ENCODE measurements at regions not wholly inside any gene's neighbourhood (a gene's known extent, or its start where the extent isn't known, plus 50 kb on each side); places are given as distances from the start of the nearest gene placed in this dataset.
A peak's percentile ranks its signal among the peaks of the same experiment; 100 is the strongest.

- no peak for TF ChIP-seq BMI1 (IDR thresholded peaks at IDR 0.05; ENCODE audit: borderline replicate concordance)
- no peak for TF ChIP-seq ZSCAN29 (IDR thresholded peaks at IDR 0.05)
- peak; percentile 77; the same call in 1 of the 2 replicates for TF ChIP-seq MXI1 (IDR thresholded peaks at IDR 0.05; ENCODE audit: low read depth, low read length)
- TF ChIP-seq STAT3 (IDR thresholded peaks at IDR 0.05; ENCODE audit: low read depth, low read length) = no peak
- no peak for TF ChIP-seq E2F8 (IDR thresholded peaks at IDR 0.05; ENCODE audit: low read depth, partially characterized antibody)
- TF ChIP-seq FOXK2 (IDR thresholded peaks at IDR 0.05) = 0 out of 2 replicates have a peak, but pooled peaks have one; percentile 8
- TF ChIP-seq MEF2A (IDR thresholded peaks at IDR 0.05; ENCODE audit: insufficient read depth, low read depth, low read length) = peak; percentile 62; the same call in 1 of the 2 replicates
- TF ChIP-seq NRF1 (conservative IDR thresholded peaks at IDR 0.05; ENCODE audit: low read depth, low read length) = no peak
- no peak for TF ChIP-seq POLR2A (IDR thresholded peaks at IDR 0.05; ENCODE audit: low read depth, low read length)
- TF ChIP-seq IKZF1 (conservative IDR thresholded peaks at IDR 0.05) = peak; percentile 82
- peak; percentile 66 for TF ChIP-seq ATF7 (IDR thresholded peaks at IDR 0.05; ENCODE audit: low read depth)
- no peak for TF ChIP-seq ASH2L (IDR thresholded peaks at IDR 0.05; ENCODE audit: borderline replicate concordance, low read depth)
- no peak; the same call in 1 of the 2 replicates for TF ChIP-seq ZNF384 (IDR thresholded peaks at IDR 0.05; ENCODE audit: borderline replicate concordance, low read depth, low read length)
- no peak for TF ChIP-seq CBX3 (IDR thresholded peaks at IDR 0.05; ENCODE audit: borderline replicate concordance, low read depth)
- peak; percentile 68 for TF ChIP-seq SKIL (IDR thresholded peaks at IDR 0.05; ENCODE audit: low read depth, poor library complexity, severe bottlenecking)
- no peak for TF ChIP-seq USF2 (IDR thresholded peaks at IDR 0.05; ENCODE audit: borderline replicate concordance, low read depth, low read length)
- no peak for TF ChIP-seq NFYA (IDR thresholded peaks at IDR 0.05; ENCODE audit: borderline replicate concordance, low read depth, low read length)
- no peak for TF ChIP-seq JUND (IDR thresholded peaks at IDR 0.05; ENCODE audit: low read depth, low read length)
- TF ChIP-seq CBFB (IDR thresholded peaks at IDR 0.05; ENCODE audit: low read depth) = peak; percentile 44; the same call in 1 of the 2 replicates
- no peak for TF ChIP-seq HDAC2 (IDR thresholded peaks at IDR 0.05)
- TF ChIP-seq SMARCA5 (IDR thresholded peaks at IDR 0.05) = no peak
- no peak for TF ChIP-seq HDAC6 (IDR thresholded peaks at IDR 0.05; ENCODE audit: unreplicated experiment)
- peak in 1 of 2 experiments; percentile 99; a peak in 2 of 4 replicates for TF ChIP-seq ETV6 (conservative IDR thresholded peaks at IDR 0.05 in 1 of 2, IDR thresholded peaks at IDR 0.05 in 1 of 2; ENCODE audit: borderline replicate concordance in 1 of 2, low read depth in 1 of 2)
- peak; percentile 45; the same call in 1 of the 2 replicates for TF ChIP-seq GATAD2B (conservative IDR thresholded peaks at IDR 0.05; ENCODE audit: low read depth)
- no peak for TF ChIP-seq KDM1A (IDR thresholded peaks at IDR 0.05; ENCODE audit: borderline replicate concordance)
- peak; percentile 90 for TF ChIP-seq ATF2 (IDR thresholded peaks at IDR 0.05; ENCODE audit: low read length)
- TF ChIP-seq MTA3 (IDR thresholded peaks at IDR 0.05; ENCODE audit: borderline replicate concordance, low read length) = peak; percentile 92; the same call in 1 of the 2 replicates
Measured at GRCh38 chr6:11386323-11386722, 151.2 kb upstream of the TMEM170B start (continued).

Data from GM12878 (cell line).